NB4 (cell line): ENCODE measurements at regions not wholly inside any gene's neighbourhood (a gene's known extent, or its start where the extent isn't known, plus 50 kb on each side); places are given as distances from the start of the nearest gene placed in this dataset.

ENCODE experiments used
- DNase-seq: peaks from one replicate; pipeline ENCODE4 v3.0.0; 2010; ENCODE audit warnings: low read depth
- H3K4me3 ChIP-seq: one replicate; pipeline ENCODE4 v1.5.1; 2011; ENCODE audit warnings: mild to moderate bottlenecking, low read depth, low read length, moderate library complexity
- MYC ChIP-seq: IDR thresholded peaks from 2 replicates; pipeline ENCODE4 v1.6.1; 2011; ENCODE audit warnings: low read depth, low read length
- POLR2A ChIP-seq: IDR thresholded peaks from 2 replicates; pipeline ENCODE4 v1.6.1; 2011; ENCODE audit warnings: mild to moderate bottlenecking; ENCODE audit not compliant: insufficient read length; ENCODE audit errors: extremely low read depth
- TF ChIP-seq, protein P1 (sequence below): IDR thresholded peaks from 2 replicates; pipeline ENCODE4 v1.6.1; 2011; ENCODE audit warnings: low read depth, low read length
- TF ChIP-seq, protein P2 (sequence below): IDR thresholded peaks from one replicate; pipeline ENCODE4 v1.5.1; 2012; ENCODE audit warnings: low read depth, low read length

GRCh38 chr6:6922166-6922565, 185.6 kb upstream of the RREB1 start:
- H3K4me3 ChIP-seq = no peak overlapping the region
- TF ChIP-seq, protein P1, sequence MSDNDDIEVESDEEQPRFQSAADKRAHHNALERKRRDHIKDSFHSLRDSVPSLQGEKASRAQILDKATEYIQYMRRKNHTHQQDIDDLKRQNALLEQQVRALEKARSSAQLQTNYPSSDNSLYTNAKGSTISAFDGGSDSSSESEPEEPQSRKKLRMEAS = no peak
- TF ChIP-seq POLR2A = no peak
- no peak for TF ChIP-seq MYC
- TF ChIP-seq, protein P2, sequence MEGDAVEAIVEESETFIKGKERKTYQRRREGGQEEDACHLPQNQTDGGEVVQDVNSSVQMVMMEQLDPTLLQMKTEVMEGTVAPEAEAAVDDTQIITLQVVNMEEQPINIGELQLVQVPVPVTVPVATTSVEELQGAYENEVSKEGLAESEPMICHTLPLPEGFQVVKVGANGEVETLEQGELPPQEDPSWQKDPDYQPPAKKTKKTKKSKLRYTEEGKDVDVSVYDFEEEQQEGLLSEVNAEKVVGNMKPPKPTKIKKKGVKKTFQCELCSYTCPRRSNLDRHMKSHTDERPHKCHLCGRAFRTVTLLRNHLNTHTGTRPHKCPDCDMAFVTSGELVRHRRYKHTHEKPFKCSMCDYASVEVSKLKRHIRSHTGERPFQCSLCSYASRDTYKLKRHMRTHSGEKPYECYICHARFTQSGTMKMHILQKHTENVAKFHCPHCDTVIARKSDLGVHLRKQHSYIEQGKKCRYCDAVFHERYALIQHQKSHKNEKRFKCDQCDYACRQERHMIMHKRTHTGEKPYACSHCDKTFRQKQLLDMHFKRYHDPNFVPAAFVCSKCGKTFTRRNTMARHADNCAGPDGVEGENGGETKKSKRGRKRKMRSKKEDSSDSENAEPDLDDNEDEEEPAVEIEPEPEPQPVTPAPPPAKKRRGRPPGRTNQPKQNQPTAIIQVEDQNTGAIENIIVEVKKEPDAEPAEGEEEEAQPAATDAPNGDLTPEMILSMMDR = no peak
- DNase-seq = no peak

DNA sequence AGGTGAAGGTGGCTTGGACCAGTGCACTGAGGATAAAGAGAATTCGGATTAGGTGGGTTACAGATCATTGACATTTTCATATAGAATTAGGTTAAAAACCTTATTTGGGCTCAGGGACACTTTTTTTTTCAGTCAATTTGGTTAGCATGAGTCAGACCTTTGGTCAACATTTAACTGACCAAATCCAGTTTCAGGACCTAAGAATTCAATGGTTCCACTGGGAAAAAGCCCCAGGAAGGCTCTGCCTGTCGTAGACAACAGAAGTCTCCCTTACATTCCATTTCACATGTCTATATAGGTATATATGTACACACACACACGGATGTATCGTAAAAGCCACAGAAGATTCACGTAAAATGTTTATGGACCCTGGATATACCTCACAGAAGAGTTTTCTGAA, 184.2 kb upstream of the RREB1 start:
- no peak for DNase-seq
- no peak overlapping the region for H3K4me3 ChIP-seq
- TF ChIP-seq, protein P1 = no peak
- TF ChIP-seq MYC (no peak), POLR2A (no peak)
- TF ChIP-seq, protein P2 = no peak

DNA sequence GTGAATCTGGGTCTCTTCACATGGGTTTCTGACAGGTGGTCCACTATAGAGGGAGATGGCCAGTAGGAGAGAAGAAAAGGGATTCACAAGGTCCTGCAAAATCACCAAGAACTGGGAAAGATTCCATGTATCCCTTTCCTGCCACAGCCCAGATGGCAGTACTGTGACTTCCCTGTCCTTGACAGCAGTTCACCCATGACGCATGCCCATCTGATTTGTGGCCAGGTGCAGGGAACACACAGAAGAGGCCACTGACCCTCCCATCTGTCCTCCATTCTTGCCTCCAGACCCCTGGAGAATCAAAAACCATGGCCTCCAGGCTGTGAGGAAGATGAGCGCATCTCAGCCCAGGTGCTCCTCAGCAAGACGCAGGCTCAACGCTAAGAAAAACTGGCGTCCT, 183.1 kb upstream of the RREB1 start:
- TF ChIP-seq POLR2A (no peak), MYC (no peak)
- TF ChIP-seq, protein P1 = no peak
- TF ChIP-seq, protein P2 = no peak
- no peak for DNase-seq
- H3K4me3 ChIP-seq = no peak overlapping the region

GRCh38 chr6:6925391-6926164, 182.2 kb upstream of the RREB1 start:
- H3K4me3 ChIP-seq = no peak overlapping the region
- TF ChIP-seq, protein P2 = no peak
- TF ChIP-seq MYC (no peak), POLR2A (no peak)
- TF ChIP-seq, protein P1 = no peak
- no peak for DNase-seq

DNA sequence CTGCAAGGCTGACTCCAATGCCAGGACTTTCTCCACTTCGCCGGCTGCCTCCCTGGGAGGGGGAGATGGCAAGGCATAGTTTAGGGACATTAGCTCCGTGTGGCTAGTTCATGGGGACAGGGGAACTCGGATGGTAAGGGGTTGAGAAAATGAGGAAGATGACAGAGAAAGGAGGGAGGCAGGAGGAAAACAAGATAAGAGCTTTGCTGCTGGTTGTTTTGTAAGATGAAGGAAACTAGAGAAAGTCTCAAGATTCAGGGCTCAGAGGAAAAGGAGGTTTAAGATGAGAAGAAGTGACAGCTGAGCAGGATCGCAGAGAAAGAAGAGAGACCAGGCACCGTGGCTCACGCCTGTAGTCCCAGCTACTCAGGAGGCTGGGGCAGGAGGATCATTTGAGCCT, 180.9 kb upstream of the RREB1 start:
- DNase-seq = peak; percentile 48
- TF ChIP-seq, protein P2 = no peak
- TF ChIP-seq POLR2A (no peak), MYC (no peak)
- TF ChIP-seq, protein P1 = no peak
- no peak overlapping the region for H3K4me3 ChIP-seq
